ENCODE measurements at regions not wholly inside any gene's neighbourhood (a gene's known extent, or its start where the extent isn't known, plus 50 kb on each side); places are given as distances from the start of the nearest gene placed in this dataset.

DNA sequence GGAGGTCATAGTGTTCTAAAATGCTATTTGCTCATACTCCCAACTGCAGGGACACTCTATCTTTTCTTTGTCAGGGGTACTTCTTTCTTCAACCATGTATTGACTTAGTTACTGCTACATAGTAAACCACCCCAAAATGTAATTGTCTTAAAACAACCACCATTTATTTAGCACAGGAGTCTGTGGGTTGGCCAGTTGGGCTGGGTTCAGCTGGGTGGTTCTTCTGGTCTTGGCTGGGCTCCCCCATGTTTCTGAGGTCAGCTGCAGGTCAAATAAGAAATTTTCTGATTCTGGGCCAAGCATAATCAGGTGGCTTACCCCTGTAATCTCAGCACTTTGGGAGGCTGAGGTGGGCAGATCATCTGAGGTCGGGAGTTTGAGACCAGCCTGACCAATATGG lies 220.0 kb upstream of the BTBD3 start (continued):
- TF ChIP-seq, protein P1, sequence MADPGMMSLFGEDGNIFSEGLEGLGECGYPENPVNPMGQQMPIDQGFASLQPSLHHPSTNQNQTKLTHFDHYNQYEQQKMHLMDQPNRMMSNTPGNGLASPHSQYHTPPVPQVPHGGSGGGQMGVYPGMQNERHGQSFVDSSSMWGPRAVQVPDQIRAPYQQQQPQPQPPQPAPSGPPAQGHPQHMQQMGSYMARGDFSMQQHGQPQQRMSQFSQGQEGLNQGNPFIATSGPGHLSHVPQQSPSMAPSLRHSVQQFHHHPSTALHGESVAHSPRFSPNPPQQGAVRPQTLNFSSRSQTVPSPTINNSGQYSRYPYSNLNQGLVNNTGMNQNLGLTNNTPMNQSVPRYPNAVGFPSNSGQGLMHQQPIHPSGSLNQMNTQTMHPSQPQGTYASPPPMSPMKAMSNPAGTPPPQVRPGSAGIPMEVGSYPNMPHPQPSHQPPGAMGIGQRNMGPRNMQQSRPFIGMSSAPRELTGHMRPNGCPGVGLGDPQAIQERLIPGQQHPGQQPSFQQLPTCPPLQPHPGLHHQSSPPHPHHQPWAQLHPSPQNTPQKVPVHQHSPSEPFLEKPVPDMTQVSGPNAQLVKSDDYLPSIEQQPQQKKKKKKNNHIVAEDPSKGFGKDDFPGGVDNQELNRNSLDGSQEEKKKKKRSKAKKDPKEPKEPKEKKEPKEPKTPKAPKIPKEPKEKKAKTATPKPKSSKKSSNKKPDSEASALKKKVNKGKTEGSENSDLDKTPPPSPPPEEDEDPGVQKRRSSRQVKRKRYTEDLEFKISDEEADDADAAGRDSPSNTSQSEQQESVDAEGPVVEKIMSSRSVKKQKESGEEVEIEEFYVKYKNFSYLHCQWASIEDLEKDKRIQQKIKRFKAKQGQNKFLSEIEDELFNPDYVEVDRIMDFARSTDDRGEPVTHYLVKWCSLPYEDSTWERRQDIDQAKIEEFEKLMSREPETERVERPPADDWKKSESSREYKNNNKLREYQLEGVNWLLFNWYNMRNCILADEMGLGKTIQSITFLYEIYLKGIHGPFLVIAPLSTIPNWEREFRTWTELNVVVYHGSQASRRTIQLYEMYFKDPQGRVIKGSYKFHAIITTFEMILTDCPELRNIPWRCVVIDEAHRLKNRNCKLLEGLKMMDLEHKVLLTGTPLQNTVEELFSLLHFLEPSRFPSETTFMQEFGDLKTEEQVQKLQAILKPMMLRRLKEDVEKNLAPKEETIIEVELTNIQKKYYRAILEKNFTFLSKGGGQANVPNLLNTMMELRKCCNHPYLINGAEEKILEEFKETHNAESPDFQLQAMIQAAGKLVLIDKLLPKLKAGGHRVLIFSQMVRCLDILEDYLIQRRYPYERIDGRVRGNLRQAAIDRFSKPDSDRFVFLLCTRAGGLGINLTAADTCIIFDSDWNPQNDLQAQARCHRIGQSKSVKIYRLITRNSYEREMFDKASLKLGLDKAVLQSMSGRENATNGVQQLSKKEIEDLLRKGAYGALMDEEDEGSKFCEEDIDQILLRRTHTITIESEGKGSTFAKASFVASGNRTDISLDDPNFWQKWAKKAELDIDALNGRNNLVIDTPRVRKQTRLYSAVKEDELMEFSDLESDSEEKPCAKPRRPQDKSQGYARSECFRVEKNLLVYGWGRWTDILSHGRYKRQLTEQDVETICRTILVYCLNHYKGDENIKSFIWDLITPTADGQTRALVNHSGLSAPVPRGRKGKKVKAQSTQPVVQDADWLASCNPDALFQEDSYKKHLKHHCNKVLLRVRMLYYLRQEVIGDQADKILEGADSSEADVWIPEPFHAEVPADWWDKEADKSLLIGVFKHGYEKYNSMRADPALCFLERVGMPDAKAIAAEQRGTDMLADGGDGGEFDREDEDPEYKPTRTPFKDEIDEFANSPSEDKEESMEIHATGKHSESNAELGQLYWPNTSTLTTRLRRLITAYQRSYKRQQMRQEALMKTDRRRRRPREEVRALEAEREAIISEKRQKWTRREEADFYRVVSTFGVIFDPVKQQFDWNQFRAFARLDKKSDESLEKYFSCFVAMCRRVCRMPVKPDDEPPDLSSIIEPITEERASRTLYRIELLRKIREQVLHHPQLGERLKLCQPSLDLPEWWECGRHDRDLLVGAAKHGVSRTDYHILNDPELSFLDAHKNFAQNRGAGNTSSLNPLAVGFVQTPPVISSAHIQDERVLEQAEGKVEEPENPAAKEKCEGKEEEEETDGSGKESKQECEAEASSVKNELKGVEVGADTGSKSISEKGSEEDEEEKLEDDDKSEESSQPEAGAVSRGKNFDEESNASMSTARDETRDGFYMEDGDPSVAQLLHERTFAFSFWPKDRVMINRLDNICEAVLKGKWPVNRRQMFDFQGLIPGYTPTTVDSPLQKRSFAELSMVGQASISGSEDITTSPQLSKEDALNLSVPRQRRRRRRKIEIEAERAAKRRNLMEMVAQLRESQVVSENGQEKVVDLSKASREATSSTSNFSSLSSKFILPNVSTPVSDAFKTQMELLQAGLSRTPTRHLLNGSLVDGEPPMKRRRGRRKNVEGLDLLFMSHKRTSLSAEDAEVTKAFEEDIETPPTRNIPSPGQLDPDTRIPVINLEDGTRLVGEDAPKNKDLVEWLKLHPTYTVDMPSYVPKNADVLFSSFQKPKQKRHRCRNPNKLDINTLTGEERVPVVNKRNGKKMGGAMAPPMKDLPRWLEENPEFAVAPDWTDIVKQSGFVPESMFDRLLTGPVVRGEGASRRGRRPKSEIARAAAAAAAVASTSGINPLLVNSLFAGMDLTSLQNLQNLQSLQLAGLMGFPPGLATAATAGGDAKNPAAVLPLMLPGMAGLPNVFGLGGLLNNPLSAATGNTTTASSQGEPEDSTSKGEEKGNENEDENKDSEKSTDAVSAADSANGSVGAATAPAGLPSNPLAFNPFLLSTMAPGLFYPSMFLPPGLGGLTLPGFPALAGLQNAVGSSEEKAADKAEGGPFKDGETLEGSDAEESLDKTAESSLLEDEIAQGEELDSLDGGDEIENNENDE (IDR thresholded peaks at IDR 0.05; ENCODE audit: insufficient replicate concordance, low read length), result no peak
- TF ChIP-seq, protein P2, sequence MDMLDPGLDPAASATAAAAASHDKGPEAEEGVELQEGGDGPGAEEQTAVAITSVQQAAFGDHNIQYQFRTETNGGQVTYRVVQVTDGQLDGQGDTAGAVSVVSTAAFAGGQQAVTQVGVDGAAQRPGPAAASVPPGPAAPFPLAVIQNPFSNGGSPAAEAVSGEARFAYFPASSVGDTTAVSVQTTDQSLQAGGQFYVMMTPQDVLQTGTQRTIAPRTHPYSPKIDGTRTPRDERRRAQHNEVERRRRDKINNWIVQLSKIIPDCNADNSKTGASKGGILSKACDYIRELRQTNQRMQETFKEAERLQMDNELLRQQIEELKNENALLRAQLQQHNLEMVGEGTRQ (IDR thresholded peaks at IDR 0.05; ENCODE audit: low read length), result no peak
- no peak for TF ChIP-seq CHD1 (IDR thresholded peaks at IDR 0.05; ENCODE audit: low read depth, low read length)
- TF ChIP-seq, protein P3, sequence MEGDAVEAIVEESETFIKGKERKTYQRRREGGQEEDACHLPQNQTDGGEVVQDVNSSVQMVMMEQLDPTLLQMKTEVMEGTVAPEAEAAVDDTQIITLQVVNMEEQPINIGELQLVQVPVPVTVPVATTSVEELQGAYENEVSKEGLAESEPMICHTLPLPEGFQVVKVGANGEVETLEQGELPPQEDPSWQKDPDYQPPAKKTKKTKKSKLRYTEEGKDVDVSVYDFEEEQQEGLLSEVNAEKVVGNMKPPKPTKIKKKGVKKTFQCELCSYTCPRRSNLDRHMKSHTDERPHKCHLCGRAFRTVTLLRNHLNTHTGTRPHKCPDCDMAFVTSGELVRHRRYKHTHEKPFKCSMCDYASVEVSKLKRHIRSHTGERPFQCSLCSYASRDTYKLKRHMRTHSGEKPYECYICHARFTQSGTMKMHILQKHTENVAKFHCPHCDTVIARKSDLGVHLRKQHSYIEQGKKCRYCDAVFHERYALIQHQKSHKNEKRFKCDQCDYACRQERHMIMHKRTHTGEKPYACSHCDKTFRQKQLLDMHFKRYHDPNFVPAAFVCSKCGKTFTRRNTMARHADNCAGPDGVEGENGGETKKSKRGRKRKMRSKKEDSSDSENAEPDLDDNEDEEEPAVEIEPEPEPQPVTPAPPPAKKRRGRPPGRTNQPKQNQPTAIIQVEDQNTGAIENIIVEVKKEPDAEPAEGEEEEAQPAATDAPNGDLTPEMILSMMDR (IDR thresholded peaks at IDR 0.05; ENCODE audit: control extremely low read depth in 1 of 3, insufficient read depth in 1 of 3, low read depth in 1 of 3, low read length in 3 of 3), result no peak
- no peak for TF ChIP-seq YY1 (IDR thresholded peaks at IDR 0.05; ENCODE audit: low read depth, low read length)
- TF ChIP-seq EZH2 (IDR thresholded peaks at IDR 0.05; ENCODE audit: low read depth, low read length, severe bottlenecking), result no peak
- TF ChIP-seq EGR1 (IDR thresholded peaks at IDR 0.05; ENCODE audit: borderline replicate concordance, low read depth, low read length), result no peak
- no peak for TF ChIP-seq RXRA (IDR thresholded peaks at IDR 0.05; ENCODE audit: insufficient read depth, low read depth, low read length)
- TF ChIP-seq CEBPB (IDR thresholded peaks at IDR 0.05; ENCODE audit: low read depth, low read length), result no peak

Data from H1 (cell line).